ENCODE measurements at regions not wholly inside any gene's neighbourhood (a gene's known extent, or its start where the extent isn't known, plus 50 kb on each side); places are given as distances from the start of the nearest gene placed in this dataset.
"Not testable (repeated sequence)": the region's sequence is repeated elsewhere in the genome, so short reads cannot be mapped to it uniquely, and the experiment has no call there.

GRCh38 chr18:41872206-41872605, 82.8 kb upstream of the PIK3C3 start:
- Histone ChIP-seq H3K4me1 (no peaks in the 10 kb centered on the region), H3K27ac (no peak overlapping the region), H3K4me3 (no peak overlapping the region), H3K36me3 (no peaks in the 10 kb centered on the region), H3K27me3 (no peaks in the 10 kb centered on the region), H3K9me3 (no peaks in the 10 kb centered on the region)
- no peak for DNase-seq
- ATAC-seq: no peak
- TF ChIP-seq POLR2A (IDR thresholded peaks at IDR 0.05): no peak
- TF ChIP-seq CTCF (IDR thresholded peaks at IDR 0.05): no peak
- intact Hi-C loops (cut with DNase I): no loop called here

- no peak overlapping the region for H3K27ac ChIP-seq
These were observed 83.6 kb upstream of the PIK3C3 start for GRCh38 chr18:41871229-41872000.

GRCh38 chr18:41870817-41871216, 84.2 kb upstream of the PIK3C3 start:
- Histone ChIP-seq H3K27me3 (no peaks in the 10 kb centered on the region), H3K4me3 (no peak overlapping the region), H3K36me3 (no peaks in the 10 kb centered on the region), H3K9me3 (no peaks in the 10 kb centered on the region), H3K27ac (no peak overlapping the region), H3K4me1 (no peaks in the 10 kb centered on the region)
- TF ChIP-seq CTCF (IDR thresholded peaks at IDR 0.05): no peak
- ATAC-seq (no peak), DNase-seq (no peak)
- intact Hi-C loops (cut with DNase I): no loop called here

More at GRCh38 chr18:41871229-41872000, 83.6 kb upstream of the PIK3C3 start:
- 67 to 72% (median 70%) methylated on average over 7 of the region's 7 CpGs for WGBS, 4 donors
- Histone ChIP-seq H3K27me3 (no peaks in the 10 kb centered on the region), H3K9me3 (no peaks in the 10 kb centered on the region), H3K36me3 (no peaks in the 10 kb centered on the region), H3K4me1 (no peaks in the 10 kb centered on the region), H3K4me3 (no peak overlapping the region)
- intact Hi-C loops (cut with DNase I): no loop called here
- ATAC-seq: no peak
- DNase-seq: no peak
- TF ChIP-seq POLR2A (IDR thresholded peaks at IDR 0.05) (no peak), CTCF (IDR thresholded peaks at IDR 0.05) (no peak)

- Histone ChIP-seq H3K27ac (no peak overlapping the region), H3K27me3 (no peaks in the 10 kb centered on the region), H3K36me3 (no peaks in the 10 kb centered on the region), H3K4me1 (no peaks in the 10 kb centered on the region), H3K4me3 (no peak overlapping the region), H3K9me3 (no peaks in the 10 kb centered on the region)
- WGBS, 4 donors: 62 to 76% (median 70%) methylated on average over 2 of the region's 2 CpGs
- DNase-seq (no peak), ATAC-seq (no peak)
- intact Hi-C loops (cut with DNase I): no loop called here
- TF ChIP-seq POLR2A (IDR thresholded peaks at IDR 0.05) (no peak), CTCF (IDR thresholded peaks at IDR 0.05) (no peak)
These were observed 84.8 kb upstream of the PIK3C3 start for GRCh38 chr18:41870191-41870590.

GRCh38 chr18:41865796-41866195, 89.2 kb upstream of the PIK3C3 start:
- intact Hi-C loops (cut with DNase I): loop anchor here in 1 of 10 donors (10.0 kb wide), 1 partner anchor 61 kb away; no protein-coding TSS in a partner anchor
- DNase-seq, ATAC-seq, H3K9me3 ChIP-seq, H3K4me3 ChIP-seq, H3K4me1 ChIP-seq, H3K27me3 ChIP-seq, H3K36me3 ChIP-seq, H3K27ac ChIP-seq: not testable (repeated sequence)
- WGBS, 4 donors: 94 to 96% (median 94%) methylated on average over 14 to 27 of the region's 27 CpGs
